GM23338 (cell line): ENCODE measurements at regions not wholly inside any gene's neighbourhood (a gene's known extent, or its start where the extent isn't known, plus 50 kb on each side); places are given as distances from the start of the nearest gene placed in this dataset.

Source experiments
- ATAC-seq: fragments of 200-7000 bp; cut with Tn5 transposase; 3 replicates; pipeline ENCODE4 v1.9.1; 2020
- DNase-seq: peaks from one replicate; pipeline ENCODE4 v3.0.0-alpha.2; 2015; ENCODE audit warnings: low spot score
- H2AFZ ChIP-seq: fragments of 200-600 bp; sonication (generic); 2 replicates; pipeline ENCODE4 v1.8.0; 2016; ENCODE audit warnings: antibody characterized with exemption, mild to moderate bottlenecking, moderate library complexity
- H3F3A ChIP-seq: fragments of 200-600 bp; sonication (generic); replicated peaks from 2 replicates; pipeline ENCODE4 v1.8.0; 2017; ENCODE audit warnings: antibody characterized with exemption, mixed run types, low read depth
- H3K27ac ChIP-seq: fragments of 200-600 bp; sonication (generic); 2 replicates; pipeline ENCODE4 v1.6.1; 2016; ENCODE audit warnings: low read depth
- H3K27me3 ChIP-seq: fragments of 200-600 bp; sonication (generic); 2 replicates; pipeline ENCODE4 v1.8.0; 2016; ENCODE audit warnings: mild to moderate bottlenecking, mixed run types, moderate library complexity; ENCODE audit not compliant: insufficient read depth
- H3K36me3 ChIP-seq: fragments of 200-600 bp; sonication (generic); 2 replicates; pipeline ENCODE4 v1.8.0; 2016; ENCODE audit warnings: mild to moderate bottlenecking; ENCODE audit not compliant: insufficient read depth
- H3K4me1 ChIP-seq: fragments of 200-600 bp; sonication (generic); 2 replicates; pipeline ENCODE4 v1.8.0; 2016; ENCODE audit warnings: mild to moderate bottlenecking, moderate library complexity; ENCODE audit not compliant: insufficient read depth
- H3K4me2 ChIP-seq: fragments of 200-600 bp; sonication (generic); 2 replicates; pipeline ENCODE4 v1.7.1; 2017; ENCODE audit warnings: mixed run types
- H3K4me3 ChIP-seq: fragments of 200-600 bp; sonication (generic); 2 replicates; pipeline ENCODE4 v1.6.1; 2016; ENCODE audit warnings: mixed run types
- H3K79me2 ChIP-seq: fragments of 200-600 bp; sonication (generic); replicated peaks from 2 replicates; pipeline ENCODE4 v1.8.0; 2017; ENCODE audit warnings: mild to moderate bottlenecking; ENCODE audit not compliant: insufficient read depth
- H3K9me2 ChIP-seq: fragments of 200-600 bp; sonication (generic); 2 replicates; pipeline ENCODE4 v1.8.0; 2017; ENCODE audit not compliant: insufficient read depth
- H4K20me1 ChIP-seq: fragments of 200-600 bp; sonication (generic); replicated peaks from 2 replicates; pipeline ENCODE4 v1.8.0; 2017; ENCODE audit warnings: mild to moderate bottlenecking; ENCODE audit not compliant: insufficient read depth
- H3K27ac Mint-ChIP-seq: 2 replicates; pipeline ENCODE4 v1.8.0; 2020; ENCODE audit warnings: inconsistent platforms, mild to moderate bottlenecking, moderate library complexity, mixed read lengths
- H3K27me3 Mint-ChIP-seq: 3 replicates; pipeline ENCODE4 v1.8.0; 2022; ENCODE audit warnings: low read depth, mild to moderate bottlenecking, moderate library complexity, mixed read lengths, inconsistent platforms; ENCODE audit not compliant: insufficient read depth, poor library complexity
- H3K36me3 Mint-ChIP-seq: 3 replicates; pipeline ENCODE4 v1.8.0; 2021; ENCODE audit warnings: low read depth, mild to moderate bottlenecking, inconsistent platforms, moderate library complexity, mixed read lengths
- H3K4me1 Mint-ChIP-seq: 3 replicates; pipeline ENCODE4 v1.8.0; 2020; ENCODE audit warnings: mild to moderate bottlenecking, inconsistent platforms, mixed read lengths
- H3K4me3 Mint-ChIP-seq: 3 replicates; pipeline ENCODE4 v1.8.0; 2021; ENCODE audit warnings: moderate library complexity, mild to moderate bottlenecking, inconsistent platforms, mixed read lengths
- H3K9me3 Mint-ChIP-seq: 3 replicates; pipeline ENCODE4 v1.8.0; 2020; ENCODE audit warnings: moderate library complexity, mild to moderate bottlenecking, inconsistent platforms, mixed read lengths
- CREB1 ChIP-seq: fragments of 250-450 bp; sonication (Bioruptor Pico); IDR thresholded peaks from 2 replicates; pipeline ENCODE4 v1.5.0; 2020; ENCODE audit warnings: low read depth, mild to moderate bottlenecking, moderate library complexity
- CTCF ChIP-seq, 2 experiments: fragments of 200-600 bp in 1 of 2; sonication (generic) in 1 of 2; conservative IDR thresholded peaks; 2 replicates each; pipeline versions ENCODE4 v1.5.1 to v1.6.1; 2016 to 2017; ENCODE audit warnings: antibody characterized with exemption in 2 of 2, low read depth in 2 of 2, mild to moderate bottlenecking in 2 of 2, moderate library complexity in 1 of 2
- EZH2 ChIP-seq: fragments of 200-600 bp; sonication (generic); IDR thresholded peaks from one replicate; pipeline ENCODE4 v1.8.0; 2017; ENCODE audit warnings: antibody characterized with exemption, mild to moderate bottlenecking, low read depth; ENCODE audit not compliant: unreplicated experiment
- EZH2phosphoT487 ChIP-seq: fragments of 200-600 bp; sonication (generic); IDR thresholded peaks from one replicate; pipeline ENCODE4 v1.8.1; 2018; ENCODE audit warnings: antibody characterized with exemption; ENCODE audit not compliant: unreplicated experiment
- JUNB ChIP-seq: IDR thresholded peaks from one replicate; pipeline ENCODE4 v1.6.1; 2016; ENCODE audit warnings: antibody characterized with exemption; ENCODE audit not compliant: unreplicated experiment
- NANOG ChIP-seq: IDR thresholded peaks from 2 replicates; pipeline ENCODE4 v1.6.1; 2016; ENCODE audit warnings: antibody characterized with exemption, borderline replicate concordance
- POLR2AphosphoS5 ChIP-seq: IDR thresholded peaks from 2 replicates; pipeline ENCODE4 v1.6.1; 2016; ENCODE audit warnings: antibody characterized with exemption, low read depth
- STAT1 ChIP-seq: IDR thresholded peaks from one replicate; pipeline ENCODE4 v1.6.1; 2016; ENCODE audit warnings: antibody characterized with exemption; ENCODE audit not compliant: unreplicated experiment
- ZNF114 ChIP-seq: fragments of 250-450 bp; sonication (Bioruptor Pico); IDR thresholded peaks from 2 replicates; pipeline ENCODE4 v1.5.0; 2020; ENCODE audit warnings: mild to moderate bottlenecking, moderate library complexity
- ZNF331 ChIP-seq: fragments of 250-450 bp; sonication (Bioruptor Pico); IDR thresholded peaks from 2 replicates; pipeline ENCODE4 v1.5.0; 2020; ENCODE audit warnings: low read depth, mild to moderate bottlenecking, moderate library complexity
- TF ChIP-seq, protein P1 (sequence below): IDR thresholded peaks from one replicate; pipeline ENCODE4 v1.6.1; 2018; ENCODE audit warnings: antibody characterized with exemption; ENCODE audit not compliant: unreplicated experiment

DNA sequence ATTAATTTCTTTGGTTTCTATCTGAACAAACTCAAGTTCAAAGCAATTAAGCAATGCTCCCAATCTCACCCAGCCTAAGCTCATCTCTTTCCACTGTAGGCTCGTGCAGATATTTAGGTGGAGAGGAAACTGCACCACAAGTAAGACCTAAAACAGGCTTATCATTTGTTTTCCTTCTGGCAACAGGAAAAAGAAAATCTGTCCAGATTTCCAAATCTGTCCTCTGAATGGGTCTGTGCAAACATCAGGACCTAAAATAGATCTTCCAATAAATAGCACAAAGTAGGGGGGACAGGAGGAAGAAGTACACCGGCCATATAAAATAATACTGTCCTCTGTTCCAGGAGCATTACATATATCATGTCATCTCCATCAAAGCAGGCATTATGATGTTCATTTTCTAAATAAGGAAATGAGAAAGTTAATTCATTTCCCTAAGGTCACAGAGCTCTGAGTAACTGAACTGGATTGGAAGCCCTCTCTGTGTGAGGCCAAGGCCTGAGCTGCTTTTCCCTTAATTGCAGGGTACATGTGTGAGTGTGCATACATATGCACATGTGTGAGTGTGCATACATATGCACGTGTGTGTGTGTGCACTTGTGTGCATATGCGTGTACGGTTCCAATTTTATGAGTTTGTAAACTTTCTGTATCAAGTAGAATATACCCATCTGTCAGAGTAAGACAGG lies 92.8 kb upstream of the PARD3 start:
- TF ChIP-seq ZNF331 (CRISPR knock-in tag) (no peak), STAT1 (no peak), CTCF (conservative IDR thresholded peaks at IDR 0.05; ENCODE audit: low read depth in 2 of 2) (no peak), ZNF114 (CRISPR knock-in tag) (no peak), CREB1 (CRISPR knock-in tag) (no peak), EZH2phosphoT487 (no peak), JUNB (no peak), EZH2 (no peak), NANOG (no peak), POLR2AphosphoS5 (no peak)
- TF ChIP-seq, protein P1, sequence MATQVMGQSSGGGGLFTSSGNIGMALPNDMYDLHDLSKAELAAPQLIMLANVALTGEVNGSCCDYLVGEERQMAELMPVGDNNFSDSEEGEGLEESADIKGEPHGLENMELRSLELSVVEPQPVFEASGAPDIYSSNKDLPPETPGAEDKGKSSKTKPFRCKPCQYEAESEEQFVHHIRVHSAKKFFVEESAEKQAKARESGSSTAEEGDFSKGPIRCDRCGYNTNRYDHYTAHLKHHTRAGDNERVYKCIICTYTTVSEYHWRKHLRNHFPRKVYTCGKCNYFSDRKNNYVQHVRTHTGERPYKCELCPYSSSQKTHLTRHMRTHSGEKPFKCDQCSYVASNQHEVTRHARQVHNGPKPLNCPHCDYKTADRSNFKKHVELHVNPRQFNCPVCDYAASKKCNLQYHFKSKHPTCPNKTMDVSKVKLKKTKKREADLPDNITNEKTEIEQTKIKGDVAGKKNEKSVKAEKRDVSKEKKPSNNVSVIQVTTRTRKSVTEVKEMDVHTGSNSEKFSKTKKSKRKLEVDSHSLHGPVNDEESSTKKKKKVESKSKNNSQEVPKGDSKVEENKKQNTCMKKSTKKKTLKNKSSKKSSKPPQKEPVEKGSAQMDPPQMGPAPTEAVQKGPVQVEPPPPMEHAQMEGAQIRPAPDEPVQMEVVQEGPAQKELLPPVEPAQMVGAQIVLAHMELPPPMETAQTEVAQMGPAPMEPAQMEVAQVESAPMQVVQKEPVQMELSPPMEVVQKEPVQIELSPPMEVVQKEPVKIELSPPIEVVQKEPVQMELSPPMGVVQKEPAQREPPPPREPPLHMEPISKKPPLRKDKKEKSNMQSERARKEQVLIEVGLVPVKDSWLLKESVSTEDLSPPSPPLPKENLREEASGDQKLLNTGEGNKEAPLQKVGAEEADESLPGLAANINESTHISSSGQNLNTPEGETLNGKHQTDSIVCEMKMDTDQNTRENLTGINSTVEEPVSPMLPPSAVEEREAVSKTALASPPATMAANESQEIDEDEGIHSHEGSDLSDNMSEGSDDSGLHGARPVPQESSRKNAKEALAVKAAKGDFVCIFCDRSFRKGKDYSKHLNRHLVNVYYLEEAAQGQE: no peak
- Histone ChIP-seq H3K27me3 (no peaks in the 10 kb centered on the region), H3K4me1 (peaks cover 16% of the 10 kb centered on the region), H3K27ac (no peak overlapping the region), H3K79me2 (no peaks in the 10 kb centered on the region), H2AFZ (no peak overlapping the region; the same call in 1 of the 2 replicates), H3K4me2 (no peak overlapping the region), H3K36me3 (no peaks in the 10 kb centered on the region), H3F3A (0 out of 2 replicates have a peak, but pooled peaks cover 4% of the 10 kb centered on the region), H4K20me1 (no peaks in the 10 kb centered on the region), H3K4me3 (no peak overlapping the region), H3K9me2 (no peaks in the 10 kb centered on the region)
- peaks cover 2% of the 10 kb centered on the region for H3K27me3 Mint-ChIP-seq
- no peak overlapping the region for H3K27ac Mint-ChIP-seq
- no peak for ATAC-seq
- peaks cover 22% of the 10 kb centered on the region for H3K4me1 Mint-ChIP-seq
- no peaks in the 10 kb centered on the region for H3K36me3 Mint-ChIP-seq
- no peaks in the 10 kb centered on the region for H3K9me3 Mint-ChIP-seq
- no peak for DNase-seq
- no peak overlapping the region for H3K4me3 Mint-ChIP-seq
